ENCODE measurements at regions not wholly inside any gene's neighbourhood (a gene's known extent, or its start where the extent isn't known, plus 50 kb on each side); places are given as distances from the start of the nearest gene placed in this dataset.
A peak's percentile ranks its signal among the peaks of the same experiment; 100 is the strongest.

DNA sequence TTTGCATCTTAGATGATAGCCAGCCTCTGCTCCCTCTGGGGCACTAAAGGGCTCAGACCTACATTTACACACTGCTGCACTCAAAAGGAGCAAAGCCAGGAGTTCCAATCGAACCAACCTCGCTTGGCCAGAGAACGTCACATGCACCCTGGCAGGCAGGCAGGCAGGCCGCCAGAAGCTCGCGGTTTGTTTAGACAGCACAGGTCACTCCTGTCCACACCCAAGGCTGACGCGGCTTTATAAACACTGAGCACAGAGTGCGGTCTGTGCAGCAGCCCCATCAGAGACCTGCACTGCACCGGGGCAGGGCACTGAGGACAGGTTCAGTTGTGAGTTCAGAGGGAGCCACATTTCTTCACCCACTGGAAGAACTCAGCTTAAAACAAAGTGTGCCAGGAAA lies 143.9 kb downstream of the BCOR start:
- no peak for DNase-seq (ENCODE audit: low spot score)

DNA sequence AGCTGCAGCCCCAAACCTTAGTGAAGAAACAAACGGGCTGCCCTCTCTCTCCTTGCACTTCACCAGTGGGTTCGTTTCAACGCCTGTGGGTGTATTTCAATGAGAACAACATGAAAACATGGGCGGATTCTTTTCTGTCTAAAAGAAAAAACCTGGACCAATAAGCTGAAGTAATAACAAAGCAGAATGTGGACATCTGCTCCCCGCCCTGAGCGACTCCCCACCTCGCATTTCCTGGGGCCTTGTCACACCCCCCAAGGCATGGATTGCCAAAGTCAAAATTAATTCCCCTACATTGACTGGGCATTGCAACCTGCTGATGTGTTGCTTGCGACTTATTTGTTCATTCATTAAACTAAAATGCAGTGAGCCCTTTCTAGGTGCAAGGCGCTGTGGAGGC lies 142.9 kb downstream of the BCOR start:
- no peak for DNase-seq (ENCODE audit: low spot score)

DNA sequence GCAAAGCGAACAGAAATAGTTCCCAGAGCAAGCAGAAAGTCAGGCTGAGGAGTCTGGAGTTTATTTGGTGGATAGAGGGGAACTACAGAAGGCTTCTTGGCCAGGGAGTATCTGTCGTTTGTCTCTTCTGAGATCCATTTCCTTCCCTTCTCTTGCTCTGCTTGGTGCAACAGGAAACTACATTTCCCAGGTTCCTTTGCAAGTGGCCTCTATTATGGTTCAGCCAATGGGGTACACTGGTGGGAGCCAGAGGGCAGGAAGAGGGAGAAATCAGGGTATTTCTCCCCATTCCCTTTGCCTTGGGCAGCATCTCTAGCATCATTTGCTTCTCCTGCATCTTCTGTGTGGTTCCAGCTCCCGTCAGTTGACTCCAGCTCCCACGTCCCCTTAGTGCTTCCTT lies 142.1 kb downstream of the BCOR start:
- DNase-seq (ENCODE audit: low spot score): no peak

DNA sequence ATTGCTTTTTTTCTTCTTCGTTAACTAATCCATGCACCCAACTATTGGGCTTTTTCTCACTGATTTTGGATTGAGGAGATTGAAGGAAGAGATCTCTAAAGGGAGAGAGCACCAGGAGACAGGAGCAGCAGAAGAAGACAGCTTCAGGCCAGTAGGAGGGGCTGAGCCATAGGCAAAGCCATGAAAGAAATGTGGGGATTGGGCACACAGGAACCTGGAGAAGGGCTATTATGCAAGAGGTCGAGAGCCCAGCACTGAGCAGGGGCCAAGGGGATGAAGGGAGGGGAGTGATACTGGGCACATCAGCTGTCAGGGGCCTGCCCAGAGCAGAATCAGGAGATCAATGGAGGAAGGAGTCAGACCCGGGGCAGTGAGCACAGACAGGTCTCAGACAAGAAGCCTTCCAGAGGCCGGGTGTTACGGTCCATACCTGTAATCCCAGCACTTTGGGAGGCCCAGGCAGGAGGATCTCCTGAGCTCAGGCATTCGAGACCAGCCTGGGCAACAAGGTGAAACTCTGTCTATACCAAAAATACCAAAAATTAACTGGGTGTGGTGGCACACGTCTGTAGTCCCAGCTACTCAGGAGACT lies 140.9 kb downstream of the BCOR start:
- DNase-seq (ENCODE audit: low spot score): no peak

- no peak for DNase-seq (ENCODE audit: low spot score)
Observed at GRCh38 chrX:39957816-39958566, 139.8 kb downstream of the BCOR start.

GRCh38 chrX:39958850-39959249 lies 138.9 kb downstream of the BCOR start:
- no peak for DNase-seq (ENCODE audit: low spot score)

DNA sequence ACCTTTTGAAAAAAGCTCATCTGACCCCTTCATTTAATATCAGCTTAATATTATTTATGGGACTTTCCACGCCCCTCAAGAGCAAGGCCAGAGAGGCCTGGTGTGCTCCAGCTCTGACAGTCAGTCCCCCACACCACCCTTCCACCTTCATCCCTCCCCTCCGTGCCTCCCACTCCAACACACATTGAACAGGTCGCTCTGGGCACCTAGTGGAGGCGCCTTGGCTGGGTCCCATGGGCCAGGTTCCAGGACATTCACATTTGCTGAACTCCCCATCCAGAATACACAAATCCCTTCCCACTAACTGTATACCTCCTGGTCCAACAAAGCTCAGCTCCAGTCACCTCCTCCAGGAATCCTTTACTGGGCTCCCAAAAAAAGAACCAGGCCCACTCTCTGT lies 137.5 kb downstream of the BCOR start:
- DNase-seq (ENCODE audit: low spot score): no peak

DNA sequence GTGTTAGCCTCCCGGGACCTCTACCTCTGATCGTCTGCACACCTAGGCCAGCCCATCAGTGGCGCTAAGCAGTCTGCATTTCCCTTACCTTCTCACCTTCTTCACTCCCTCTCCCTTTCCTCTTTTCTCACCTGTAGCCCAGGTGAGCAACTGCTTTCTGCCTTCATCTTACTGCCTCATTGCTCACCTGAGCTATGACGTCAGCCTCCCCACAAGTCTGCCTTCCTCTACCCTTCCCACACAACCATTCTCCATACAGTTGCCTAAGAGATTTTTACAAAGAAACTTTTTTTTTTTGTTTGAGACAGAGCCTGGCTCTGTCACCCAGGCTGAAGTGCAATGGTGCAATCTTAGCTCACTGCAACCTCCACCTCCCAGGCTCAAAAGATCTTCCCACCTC lies 136.3 kb downstream of the BCOR start:
- DNase-seq (ENCODE audit: low spot score): no peak

DNA sequence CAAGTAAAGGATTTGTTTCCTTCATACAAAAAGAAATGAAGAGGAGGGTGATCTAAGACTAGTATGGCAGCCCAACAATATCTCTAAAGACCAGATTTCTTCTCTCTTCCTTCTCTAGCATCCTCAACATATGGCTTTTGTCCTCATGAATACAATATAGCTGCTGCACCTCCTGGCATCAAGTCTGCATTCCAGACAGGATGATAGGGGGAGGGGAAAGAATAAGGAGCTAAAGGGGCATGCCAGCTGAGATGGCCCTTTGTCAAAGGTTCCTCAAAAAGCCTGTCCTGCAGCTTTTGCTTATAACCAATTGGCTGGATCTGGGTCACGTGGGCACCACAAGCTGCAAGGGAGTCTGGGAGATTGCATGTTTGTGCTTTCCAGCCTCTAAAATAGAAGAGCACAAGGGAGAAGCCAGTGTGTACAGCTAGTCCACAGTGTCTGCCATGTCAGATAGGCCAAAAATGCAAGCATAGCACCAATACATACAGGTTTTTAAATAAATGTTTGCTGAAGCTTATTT lies 132.6 kb downstream of the BCOR start:
- DNase-seq (ENCODE audit: low spot score): no peak

GRCh38 chrX:39966176-39966575 lies 131.6 kb downstream of the BCOR start:
- DNase-seq (ENCODE audit: low spot score): no peak

- peak; percentile 6 for DNase-seq (ENCODE audit: low spot score)
Observed at GRCh38 chrX:39967348-39967747, 130.4 kb downstream of the BCOR start.

- no peak for DNase-seq (ENCODE audit: low spot score)
Observed at GRCh38 chrX:39969099-39969818, 128.5 kb downstream of the BCOR start.

- no peak for DNase-seq (ENCODE audit: low spot score)
Observed at GRCh38 chrX:39969819-39970504, 127.8 kb downstream of the BCOR start.

DNA sequence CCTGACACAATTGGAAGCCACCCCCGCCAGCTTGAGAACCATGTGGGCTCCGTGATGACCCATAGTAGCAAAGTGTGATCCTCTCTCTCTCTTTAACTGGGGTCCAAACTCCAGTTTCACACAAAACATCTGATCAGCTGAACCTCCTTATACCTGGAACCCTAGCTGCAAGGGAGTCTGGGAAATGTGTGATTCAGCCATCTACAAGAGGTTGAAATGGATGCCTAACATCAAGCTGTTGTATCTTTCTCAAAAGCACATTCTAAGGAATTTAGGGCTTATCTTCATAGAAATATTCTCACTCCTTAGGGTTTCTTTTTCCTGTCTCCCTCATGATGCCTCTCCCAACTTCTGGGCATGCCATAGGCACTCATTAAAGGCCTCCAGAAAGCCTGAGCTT lies 126.0 kb downstream of the BCOR start:
- no peak for DNase-seq (ENCODE audit: low spot score)

DNA sequence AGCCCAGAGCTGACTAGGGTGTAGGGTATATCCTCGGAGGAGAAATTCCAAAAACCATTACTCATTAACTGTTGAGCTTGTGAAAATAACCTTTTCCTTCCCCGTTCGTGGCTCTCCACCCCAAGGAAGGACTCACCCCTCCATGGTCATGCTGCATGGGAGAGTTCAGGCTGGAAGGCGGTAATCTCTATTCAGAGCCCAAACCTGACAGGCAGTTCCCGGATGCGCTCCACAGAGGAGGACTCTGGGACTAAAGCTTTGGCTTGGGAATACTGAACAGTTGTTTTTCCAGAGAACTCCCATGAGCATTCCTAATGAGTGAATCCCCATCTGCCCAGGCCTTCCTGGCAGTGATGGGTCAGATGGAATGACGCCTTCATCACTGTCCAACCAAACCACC lies 125.4 kb downstream of the BCOR start:
- no peak for DNase-seq (ENCODE audit: low spot score)

- DNase-seq (ENCODE audit: low spot score): no peak
Observed at GRCh38 chrX:39973810-39974209, 123.9 kb downstream of the BCOR start.

DNA sequence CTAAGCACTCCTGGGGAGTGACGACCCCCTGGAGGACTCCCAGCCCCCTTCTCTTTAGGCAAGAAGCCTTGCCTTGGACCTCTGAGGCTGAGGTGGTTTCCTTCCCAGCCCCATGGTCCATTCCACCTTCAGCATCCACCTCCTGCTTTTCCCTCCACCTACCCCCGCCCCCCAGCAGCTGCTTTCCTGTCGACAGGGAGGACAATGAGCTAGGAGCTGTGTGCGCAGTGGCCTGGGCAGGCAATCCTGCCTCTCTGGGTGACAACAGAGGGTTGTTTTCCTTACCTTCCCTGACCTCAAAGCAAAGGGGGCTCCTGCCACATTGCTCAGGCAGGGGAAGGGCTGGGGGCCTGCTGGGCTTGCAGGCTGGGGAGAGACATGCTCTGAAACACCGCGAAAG lies 123.5 kb downstream of the BCOR start:
- DNase-seq (ENCODE audit: low spot score): no peak

DNA sequence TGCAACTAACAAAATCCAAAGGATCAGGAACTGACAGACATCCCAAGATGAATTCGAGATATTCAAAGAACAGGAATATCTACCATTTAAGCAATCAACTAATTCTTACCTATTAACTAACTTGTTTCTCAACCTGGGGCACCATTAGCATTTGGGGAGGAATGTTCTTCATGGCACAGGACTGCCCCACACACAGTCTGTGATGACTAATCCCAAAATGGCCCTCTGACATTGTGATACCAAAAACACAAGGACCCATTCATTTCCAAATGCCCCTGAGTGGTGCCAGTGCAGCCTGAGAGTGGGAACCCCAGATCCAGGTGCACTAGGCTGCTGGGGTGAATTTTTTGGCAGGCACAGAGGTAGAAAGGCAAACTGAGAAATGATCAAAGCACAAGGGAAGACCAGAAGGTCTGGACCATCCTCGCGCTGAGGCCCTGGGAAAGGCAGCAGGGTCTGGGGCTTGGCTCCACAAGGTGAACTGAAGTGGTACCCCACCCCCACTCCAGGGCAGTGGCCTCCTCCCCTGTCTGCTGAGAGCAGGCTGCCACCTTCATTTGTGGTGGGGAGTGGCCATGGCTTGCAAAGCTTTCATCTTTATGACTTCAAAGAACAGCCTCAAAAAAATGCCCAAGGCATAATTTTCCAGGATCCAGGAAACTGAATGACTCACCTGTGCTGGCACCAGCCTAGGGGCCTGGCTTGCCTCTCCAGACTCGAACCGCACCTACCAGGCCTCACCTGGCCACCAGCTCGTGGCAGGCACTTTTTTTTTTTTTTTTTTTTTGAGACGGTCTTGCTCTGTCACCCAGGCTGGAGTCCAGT lies 122.4 kb downstream of the BCOR start:
- DNase-seq (ENCODE audit: low spot score): no peak

DNA sequence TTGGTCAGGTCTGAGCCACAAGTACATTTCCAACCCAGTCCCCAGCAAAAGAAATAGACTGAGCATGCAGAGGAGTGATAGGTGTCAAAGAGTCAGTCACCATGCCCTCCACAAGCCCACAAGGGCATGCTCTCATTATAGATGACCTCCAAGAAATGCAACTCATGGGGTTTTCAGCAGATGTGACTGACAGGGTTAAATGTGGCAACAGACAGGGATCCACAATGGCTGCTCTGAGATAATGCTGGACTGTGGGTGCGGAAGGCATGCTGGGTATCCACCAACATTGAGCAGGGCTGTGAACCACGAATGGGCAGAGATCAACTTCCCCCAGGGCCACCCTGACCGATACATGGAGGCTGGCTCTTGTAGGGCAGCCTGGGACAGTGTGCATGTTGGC lies 115.8 kb downstream of the BCOR start:
- no peak for DNase-seq (ENCODE audit: low spot score)

DNA sequence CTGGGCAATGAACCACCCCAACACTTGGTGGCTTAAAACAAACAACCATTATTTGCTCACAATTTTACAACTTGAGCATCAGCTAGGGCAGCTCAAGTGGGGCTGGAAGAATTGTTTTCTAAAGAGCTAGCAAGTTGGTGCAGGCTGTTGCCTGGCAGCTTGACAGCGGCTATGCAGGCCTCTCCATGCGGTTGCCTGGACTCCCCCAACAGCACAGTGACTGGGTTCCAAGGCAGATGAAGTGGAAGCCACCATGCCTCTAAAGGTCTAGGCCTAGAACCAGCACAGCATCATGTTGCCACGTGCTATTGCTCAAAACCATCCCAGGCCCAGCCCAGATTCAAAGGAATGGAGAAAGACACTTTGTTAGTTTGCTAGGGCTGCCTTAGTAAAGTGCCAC lies 114.8 kb downstream of the BCOR start:
- DNase-seq (ENCODE audit: low spot score): no peak

- DNase-seq (ENCODE audit: low spot score): no peak
Observed at GRCh38 chrX:39983715-39984114, 114.0 kb downstream of the BCOR start.
